Germinal center (tissue), 1 donor: ENCODE measurements at regions not wholly inside any gene's neighbourhood (a gene's known extent, or its start where the extent isn't known, plus 50 kb on each side); places are given as distances from the start of the nearest gene placed in this dataset.
"Not testable (repeated sequence)": the region's sequence is repeated elsewhere in the genome, so short reads cannot be mapped to it uniquely, and the experiment has no call there.

ENCODE experiments used
- DNase-seq: peaks from one replicate; pipeline ENCODE4 v3.0.0; 2012; ENCODE audit warnings: mixed read lengths, low spot score

DNA sequence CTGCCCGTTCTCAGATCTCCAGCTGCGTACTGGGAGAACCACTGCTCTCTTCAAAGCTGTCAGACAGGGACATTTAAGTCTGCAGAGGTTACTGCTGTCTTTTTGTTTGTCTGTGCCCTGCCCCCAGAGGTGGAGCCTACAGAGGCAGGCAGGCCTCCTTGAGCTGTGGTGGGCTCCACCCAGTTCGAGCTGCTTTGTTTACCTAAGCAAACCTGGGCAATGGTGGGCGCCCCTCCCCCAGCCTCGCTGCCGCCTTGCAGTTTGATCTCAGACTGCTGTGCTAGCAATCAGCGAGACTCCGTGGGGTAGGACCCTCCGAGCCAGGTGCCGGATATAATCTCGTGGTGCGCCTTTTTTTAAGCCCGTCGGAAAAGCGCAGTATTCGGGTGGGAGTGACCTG lies 66.2 kb upstream of the GPR141 start:
- DNase-seq = not testable (repeated sequence)

DNA sequence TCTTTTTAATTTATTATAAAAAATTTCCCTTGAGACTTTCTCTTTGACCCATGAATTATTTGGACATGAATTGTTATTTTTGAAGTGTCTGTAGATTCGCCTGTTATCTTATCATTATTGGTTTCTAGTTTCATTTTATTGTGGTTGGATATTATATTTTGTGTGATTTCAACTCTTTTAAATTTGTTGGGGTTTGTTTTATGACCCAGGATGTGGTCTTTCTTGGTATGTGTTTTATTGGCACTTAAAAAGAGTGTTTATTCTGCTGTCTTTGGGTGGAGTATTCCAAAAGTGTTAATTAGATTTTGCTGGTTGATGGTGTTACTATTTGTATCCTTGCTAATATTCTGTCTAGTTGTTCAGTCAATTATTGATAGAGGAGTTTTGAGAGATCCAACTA lies 50.5 kb upstream of the GPR141 start:
- no peak for DNase-seq
